Daoy (cell line): ENCODE measurements at regions not wholly inside any gene's neighbourhood (a gene's known extent, or its start where the extent isn't known, plus 50 kb on each side); places are given as distances from the start of the nearest gene placed in this dataset.
A peak's percentile ranks its signal among the peaks of the same experiment; 100 is the strongest.
"Not testable (repeated sequence)": the region's sequence is repeated elsewhere in the genome, so short reads cannot be mapped to it uniquely, and the experiment has no call there.

ENCODE experiments used
- DNase-seq: peaks from one replicate; pipeline ENCODE4 v3.0.0-alpha.2; 2015; ENCODE audit warnings: low read depth

GRCh38 chr11:69572233-69572860 lies 68.6 kb upstream of the CCND1 start:
- DNase-seq: no peak

GRCh38 chr11:69572861-69573260 lies 68.1 kb upstream of the CCND1 start:
- no peak for DNase-seq

- DNase-seq: no peak
Observed at GRCh38 chr11:69573761-69574607, 67.0 kb upstream of the CCND1 start.

- no peak for DNase-seq
Observed at GRCh38 chr11:69574608-69575255, 66.2 kb upstream of the CCND1 start.

GRCh38 chr11:69575296-69576068 lies 65.5 kb upstream of the CCND1 start:
- no peak for DNase-seq

- DNase-seq: no peak
Observed at GRCh38 chr11:69576069-69576782, 64.7 kb upstream of the CCND1 start.

GRCh38 chr11:69578167-69578566 lies 62.8 kb upstream of the CCND1 start:
- no peak for DNase-seq

- DNase-seq: no peak
Observed at GRCh38 chr11:69580529-69580928, 60.4 kb upstream of the CCND1 start.

- DNase-seq: no peak
Observed at GRCh38 chr11:69582756-69583467, 58.0 kb upstream of the CCND1 start.

GRCh38 chr11:69584160-69584559 lies 56.8 kb upstream of the CCND1 start:
- no peak for DNase-seq

GRCh38 chr11:69585385-69585784 lies 55.6 kb upstream of the CCND1 start:
- DNase-seq: no peak

GRCh38 chr11:69587454-69588090 lies 53.4 kb upstream of the CCND1 start:
- DNase-seq: peak; percentile 70

GRCh38 chr11:69588270-69588669 lies 52.7 kb upstream of the CCND1 start:
- DNase-seq: peak; percentile 52

- not testable (repeated sequence) for DNase-seq
Observed at GRCh38 chr11:69590088-69590487, 50.9 kb upstream of the CCND1 start.
